ENCODE measurements at regions not wholly inside any gene's neighbourhood (a gene's known extent, or its start where the extent isn't known, plus 50 kb on each side); places are given as distances from the start of the nearest gene placed in this dataset.

- no peak overlapping the region for H3K4me3 ChIP-seq (ENCODE audit: low read depth, low read length)
- no peak for TF ChIP-seq CTCF (IDR thresholded peaks at IDR 0.05; ENCODE audit: insufficient read depth, low read depth, low read length)
- no peak for DNase-seq (ENCODE audit: low read depth)
Measured at GRCh38 chr10:8137726-8138125, 83.2 kb downstream of the GATA3 start.

GRCh38 chr10:8138471-8138870 is 84.0 kb downstream of the GATA3 start:
- DNase-seq (ENCODE audit: low read depth) = no peak
- H3K4me3 ChIP-seq (ENCODE audit: low read depth, low read length) = no peak overlapping the region
- TF ChIP-seq CTCF (IDR thresholded peaks at IDR 0.05; ENCODE audit: insufficient read depth, low read depth, low read length) = no peak

- TF ChIP-seq CTCF (IDR thresholded peaks at IDR 0.05; ENCODE audit: insufficient read depth, low read depth, low read length) = no peak
- DNase-seq (ENCODE audit: low read depth) = no peak
- H3K4me3 ChIP-seq (ENCODE audit: low read depth, low read length) = no peak overlapping the region
Measured at GRCh38 chr10:8144496-8144895, 90.0 kb downstream of the GATA3 start.

GRCh38 chr10:8146650-8147049 is 92.2 kb downstream of the GATA3 start:
- no peak for DNase-seq (ENCODE audit: low read depth)
- no peak overlapping the region for H3K4me3 ChIP-seq (ENCODE audit: low read depth, low read length)
- TF ChIP-seq CTCF (IDR thresholded peaks at IDR 0.05; ENCODE audit: insufficient read depth, low read depth, low read length) = no peak

- H3K4me3 ChIP-seq (ENCODE audit: low read depth, low read length) = no peak overlapping the region
- DNase-seq (ENCODE audit: low read depth) = no peak
- no peak for TF ChIP-seq CTCF (IDR thresholded peaks at IDR 0.05; ENCODE audit: insufficient read depth, low read depth, low read length)
Measured at GRCh38 chr10:8149991-8150390, 95.5 kb downstream of the GATA3 start.

GRCh38 chr10:8150401-8150905 is 96.0 kb downstream of the GATA3 start:
- TF ChIP-seq CTCF (IDR thresholded peaks at IDR 0.05; ENCODE audit: insufficient read depth, low read depth, low read length) = no peak
- DNase-seq (ENCODE audit: low read depth) = no peak
- no peak overlapping the region for H3K4me3 ChIP-seq (ENCODE audit: low read depth, low read length)

GRCh38 chr10:8151086-8151485 is 96.6 kb downstream of the GATA3 start:
- TF ChIP-seq CTCF (IDR thresholded peaks at IDR 0.05; ENCODE audit: insufficient read depth, low read depth, low read length) = no peak

More at GRCh38 chr10:8151086-8151485, 96.6 kb downstream of the GATA3 start:
- H3K4me3 ChIP-seq (ENCODE audit: low read depth, low read length) = no peak overlapping the region
- DNase-seq (ENCODE audit: low read depth) = no peak
